GM23338 (cell line): ENCODE measurements at regions not wholly inside any gene's neighbourhood (a gene's known extent, or its start where the extent isn't known, plus 50 kb on each side); places are given as distances from the start of the nearest gene placed in this dataset.

ENCODE experiments used
- CREB1 ChIP-seq: fragments of 250-450 bp; sonication (Bioruptor Pico); IDR thresholded peaks from 2 replicates; pipeline ENCODE4 v1.5.0; 2020; ENCODE audit warnings: low read depth, mild to moderate bottlenecking, moderate library complexity
- CTCF ChIP-seq, 2 experiments: fragments of 200-600 bp in 1 of 2; sonication (generic) in 1 of 2; conservative IDR thresholded peaks; 2 replicates each; pipeline versions ENCODE4 v1.5.1 to v1.6.1; 2016 to 2017; ENCODE audit warnings: antibody characterized with exemption in 2 of 2, low read depth in 2 of 2, mild to moderate bottlenecking in 2 of 2, moderate library complexity in 1 of 2
- EZH2 ChIP-seq: fragments of 200-600 bp; sonication (generic); IDR thresholded peaks from one replicate; pipeline ENCODE4 v1.8.0; 2017; ENCODE audit warnings: antibody characterized with exemption, mild to moderate bottlenecking, low read depth; ENCODE audit not compliant: unreplicated experiment
- EZH2phosphoT487 ChIP-seq: fragments of 200-600 bp; sonication (generic); IDR thresholded peaks from one replicate; pipeline ENCODE4 v1.8.1; 2018; ENCODE audit warnings: antibody characterized with exemption; ENCODE audit not compliant: unreplicated experiment
- JUNB ChIP-seq: IDR thresholded peaks from one replicate; pipeline ENCODE4 v1.6.1; 2016; ENCODE audit warnings: antibody characterized with exemption; ENCODE audit not compliant: unreplicated experiment
- POLR2AphosphoS5 ChIP-seq: IDR thresholded peaks from 2 replicates; pipeline ENCODE4 v1.6.1; 2016; ENCODE audit warnings: antibody characterized with exemption, low read depth
- ZNF462 ChIP-seq: fragments of 250-450 bp; sonication (Bioruptor Pico); IDR thresholded peaks from 2 replicates; pipeline ENCODE4 v1.5.0; 2020; ENCODE audit warnings: mild to moderate bottlenecking, moderate library complexity

- TF ChIP-seq EZH2, result no peak
- TF ChIP-seq CTCF (conservative IDR thresholded peaks at IDR 0.05; ENCODE audit: low read depth in 2 of 2), result no peak
- TF ChIP-seq CREB1 (CRISPR knock-in tag), result no peak
- no peak for TF ChIP-seq POLR2AphosphoS5
- TF ChIP-seq EZH2phosphoT487, result no peak
- TF ChIP-seq JUNB, result no peak
- no peak for TF ChIP-seq ZNF462 (CRISPR knock-in tag)
Measured at GRCh38 chr1:168454211-168454815, 89.5 kb downstream of the XCL2 start.
